Astrocyte (in vitro differentiated cells and primary cell): ENCODE measurements at regions not wholly inside any gene's neighbourhood (a gene's known extent, or its start where the extent isn't known, plus 50 kb on each side); places are given as distances from the start of the nearest gene placed in this dataset.

ENCODE experiments used
- EZH2 ChIP-seq: IDR thresholded peaks from 2 replicates; pipeline ENCODE4 v1.6.1; 2012; ENCODE audit warnings: mild to moderate bottlenecking, low read length, inconsistent platforms; ENCODE audit not compliant: insufficient read depth
- TF ChIP-seq, protein P1 (sequence below): IDR thresholded peaks from 2 replicates; pipeline ENCODE4 v1.5.1; 2011; ENCODE audit warnings: low read depth, mild to moderate bottlenecking, inconsistent platforms, low read length, moderate library complexity; ENCODE audit not compliant: insufficient read depth

DNA sequence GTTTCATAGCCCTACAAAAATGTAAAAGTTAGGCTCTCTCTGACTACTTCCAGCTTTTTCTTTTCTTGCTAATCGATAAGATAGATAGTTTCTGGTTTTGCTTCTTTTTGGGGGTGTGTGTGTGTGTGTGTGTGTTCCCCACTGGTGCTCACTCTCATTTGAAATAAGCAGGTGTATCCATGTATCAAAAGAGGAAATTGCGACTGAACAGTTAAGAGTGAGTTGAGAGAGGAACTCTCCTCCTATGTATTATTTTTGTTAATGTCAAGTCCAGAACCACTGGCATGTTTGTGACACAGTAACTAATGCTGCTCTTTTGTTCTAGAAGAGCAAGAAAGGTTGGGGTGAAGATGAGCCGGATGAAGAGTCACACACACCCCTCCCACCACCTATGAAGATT lies 96.7 kb upstream of the UMPS start:
- TF ChIP-seq, protein P1, sequence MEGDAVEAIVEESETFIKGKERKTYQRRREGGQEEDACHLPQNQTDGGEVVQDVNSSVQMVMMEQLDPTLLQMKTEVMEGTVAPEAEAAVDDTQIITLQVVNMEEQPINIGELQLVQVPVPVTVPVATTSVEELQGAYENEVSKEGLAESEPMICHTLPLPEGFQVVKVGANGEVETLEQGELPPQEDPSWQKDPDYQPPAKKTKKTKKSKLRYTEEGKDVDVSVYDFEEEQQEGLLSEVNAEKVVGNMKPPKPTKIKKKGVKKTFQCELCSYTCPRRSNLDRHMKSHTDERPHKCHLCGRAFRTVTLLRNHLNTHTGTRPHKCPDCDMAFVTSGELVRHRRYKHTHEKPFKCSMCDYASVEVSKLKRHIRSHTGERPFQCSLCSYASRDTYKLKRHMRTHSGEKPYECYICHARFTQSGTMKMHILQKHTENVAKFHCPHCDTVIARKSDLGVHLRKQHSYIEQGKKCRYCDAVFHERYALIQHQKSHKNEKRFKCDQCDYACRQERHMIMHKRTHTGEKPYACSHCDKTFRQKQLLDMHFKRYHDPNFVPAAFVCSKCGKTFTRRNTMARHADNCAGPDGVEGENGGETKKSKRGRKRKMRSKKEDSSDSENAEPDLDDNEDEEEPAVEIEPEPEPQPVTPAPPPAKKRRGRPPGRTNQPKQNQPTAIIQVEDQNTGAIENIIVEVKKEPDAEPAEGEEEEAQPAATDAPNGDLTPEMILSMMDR, result no peak
- no peak for TF ChIP-seq EZH2
